ENCODE measurements at regions not wholly inside any gene's neighbourhood (a gene's known extent, or its start where the extent isn't known, plus 50 kb on each side); places are given as distances from the start of the nearest gene placed in this dataset.

DNA sequence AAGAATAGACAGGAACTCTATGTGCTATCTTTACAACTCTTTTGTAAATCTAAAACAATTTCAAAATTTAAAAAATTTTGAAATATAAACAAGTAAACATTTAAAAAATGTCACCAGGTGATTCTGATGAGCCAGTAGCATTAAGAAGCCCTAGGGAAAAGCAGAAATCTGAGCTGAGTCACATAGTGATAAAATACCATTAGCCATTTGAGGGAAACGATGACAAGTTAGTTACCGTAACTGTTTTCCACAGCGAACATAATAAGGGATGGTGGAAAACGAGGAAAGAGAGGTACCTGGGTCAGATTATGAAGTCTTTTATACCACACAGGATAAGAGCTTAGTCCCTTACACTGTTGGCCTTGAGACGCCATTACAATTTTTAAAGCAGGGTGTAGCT lies 55.5 kb downstream of the PRR15 start:
- H3K36me3 ChIP-seq = no peaks in the 10 kb centered on the region
- H3K4me3 ChIP-seq = no peak overlapping the region
- H3K27me3 ChIP-seq (replicated peaks; ENCODE audit: insufficient read depth) = no peaks in the 10 kb centered on the region
- 94% methylated on average over 5 of the region's 5 CpGs for WGBS
- H3K4me1 ChIP-seq (replicated peaks) = no peaks in the 10 kb centered on the region
- H3K27ac ChIP-seq = no peak overlapping the region
- no peak for DNase-seq (ENCODE audit: low spot score)
- H3K9me3 ChIP-seq = no peaks in the 10 kb centered on the region
- intact Hi-C loops (cut with DNase I) = no loop called here
- no peak for TF ChIP-seq POLR2A (IDR thresholded peaks at IDR 0.05)
- TF ChIP-seq, protein P1, sequence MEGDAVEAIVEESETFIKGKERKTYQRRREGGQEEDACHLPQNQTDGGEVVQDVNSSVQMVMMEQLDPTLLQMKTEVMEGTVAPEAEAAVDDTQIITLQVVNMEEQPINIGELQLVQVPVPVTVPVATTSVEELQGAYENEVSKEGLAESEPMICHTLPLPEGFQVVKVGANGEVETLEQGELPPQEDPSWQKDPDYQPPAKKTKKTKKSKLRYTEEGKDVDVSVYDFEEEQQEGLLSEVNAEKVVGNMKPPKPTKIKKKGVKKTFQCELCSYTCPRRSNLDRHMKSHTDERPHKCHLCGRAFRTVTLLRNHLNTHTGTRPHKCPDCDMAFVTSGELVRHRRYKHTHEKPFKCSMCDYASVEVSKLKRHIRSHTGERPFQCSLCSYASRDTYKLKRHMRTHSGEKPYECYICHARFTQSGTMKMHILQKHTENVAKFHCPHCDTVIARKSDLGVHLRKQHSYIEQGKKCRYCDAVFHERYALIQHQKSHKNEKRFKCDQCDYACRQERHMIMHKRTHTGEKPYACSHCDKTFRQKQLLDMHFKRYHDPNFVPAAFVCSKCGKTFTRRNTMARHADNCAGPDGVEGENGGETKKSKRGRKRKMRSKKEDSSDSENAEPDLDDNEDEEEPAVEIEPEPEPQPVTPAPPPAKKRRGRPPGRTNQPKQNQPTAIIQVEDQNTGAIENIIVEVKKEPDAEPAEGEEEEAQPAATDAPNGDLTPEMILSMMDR (IDR thresholded peaks at IDR 0.05) = no peak
- TF ChIP-seq POLR2AphosphoS5 (IDR thresholded peaks at IDR 0.05) = no peak

DNA sequence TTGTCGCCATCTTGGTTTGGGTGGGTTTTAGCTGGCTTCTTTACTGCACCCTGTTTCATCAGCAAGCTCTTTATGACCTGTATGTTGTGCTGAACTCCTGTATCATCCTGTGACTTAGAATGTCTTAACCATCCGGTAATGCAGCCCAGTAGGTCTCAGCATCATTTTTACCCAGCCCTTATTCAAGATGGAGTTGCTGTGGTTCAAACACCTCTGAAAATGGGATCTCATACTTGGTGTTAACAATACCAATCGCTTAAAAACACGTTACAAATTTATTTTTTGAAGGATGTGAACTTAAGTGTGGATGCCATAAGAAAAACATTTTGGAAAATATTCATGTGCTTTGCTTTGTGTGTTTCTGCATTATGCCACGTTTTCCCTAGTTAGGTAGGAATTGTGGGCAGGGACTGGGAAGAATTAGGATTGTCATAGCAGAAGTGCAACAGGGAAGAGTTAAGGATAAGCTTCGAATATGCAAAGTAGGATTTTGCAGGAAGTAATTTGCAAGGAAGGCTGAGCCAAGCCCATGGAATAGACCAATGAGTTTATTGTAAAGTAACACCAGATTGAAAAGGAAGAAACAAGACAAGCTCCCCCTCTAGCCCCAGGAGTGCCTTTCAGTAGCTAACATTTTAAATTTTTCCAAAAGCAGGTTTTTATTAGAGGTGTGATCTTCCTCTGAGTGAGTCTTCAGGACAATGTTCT lies 56.4 kb downstream of the PRR15 start:
- H3K9me3 ChIP-seq = no peaks in the 10 kb centered on the region
- no peaks in the 10 kb centered on the region for H3K36me3 ChIP-seq
- H3K4me1 ChIP-seq (replicated peaks) = no peaks in the 10 kb centered on the region
- DNase-seq (ENCODE audit: low spot score) = no peak
- H3K4me3 ChIP-seq = no peak overlapping the region
- TF ChIP-seq POLR2A (IDR thresholded peaks at IDR 0.05) = no peak
- TF ChIP-seq POLR2AphosphoS5 (IDR thresholded peaks at IDR 0.05) = no peak
- TF ChIP-seq, protein P1 (IDR thresholded peaks at IDR 0.05) = no peak
- intact Hi-C loops (cut with DNase I) = no loop called here
- WGBS = 74% methylated on average over 6 of the region's 6 CpGs
- H3K27ac ChIP-seq = no peak overlapping the region
- no peaks in the 10 kb centered on the region for H3K27me3 ChIP-seq (replicated peaks; ENCODE audit: insufficient read depth)

DNA sequence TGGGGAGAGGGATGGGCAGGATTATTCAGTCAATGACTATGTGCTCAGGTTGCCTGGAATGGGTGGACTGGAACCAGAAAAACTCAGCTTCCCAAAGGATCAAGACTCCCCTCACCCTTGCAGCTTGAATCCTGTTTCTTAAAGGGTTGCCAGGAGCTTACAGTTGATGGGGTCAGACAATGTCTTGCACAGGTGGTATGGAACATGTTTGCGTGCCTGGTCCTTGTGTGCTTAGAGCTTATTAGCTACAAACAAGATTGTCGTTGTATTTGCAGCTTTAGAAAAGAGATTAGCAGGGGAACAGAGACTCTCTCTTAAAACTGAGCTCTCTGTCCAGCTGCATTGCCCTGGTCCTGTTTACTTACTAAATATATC lies 56.9 kb downstream of the PRR15 start:
- Histone ChIP-seq H3K27me3 (replicated peaks; ENCODE audit: insufficient read depth) (no peaks in the 10 kb centered on the region), H3K36me3 (no peaks in the 10 kb centered on the region), H3K27ac (no peak overlapping the region), H3K4me3 (no peak overlapping the region), H3K4me1 (replicated peaks) (no peaks in the 10 kb centered on the region), H3K9me3 (no peaks in the 10 kb centered on the region)
- 69% methylated on average over 2 of the region's 2 CpGs for WGBS
- TF ChIP-seq POLR2AphosphoS5 (IDR thresholded peaks at IDR 0.05) = no peak
- no peak for TF ChIP-seq POLR2A (IDR thresholded peaks at IDR 0.05)
- TF ChIP-seq, protein P1 (IDR thresholded peaks at IDR 0.05) = no peak
- intact Hi-C loops (cut with DNase I) = no loop called here
- no peak for DNase-seq (ENCODE audit: low spot score)

DNA sequence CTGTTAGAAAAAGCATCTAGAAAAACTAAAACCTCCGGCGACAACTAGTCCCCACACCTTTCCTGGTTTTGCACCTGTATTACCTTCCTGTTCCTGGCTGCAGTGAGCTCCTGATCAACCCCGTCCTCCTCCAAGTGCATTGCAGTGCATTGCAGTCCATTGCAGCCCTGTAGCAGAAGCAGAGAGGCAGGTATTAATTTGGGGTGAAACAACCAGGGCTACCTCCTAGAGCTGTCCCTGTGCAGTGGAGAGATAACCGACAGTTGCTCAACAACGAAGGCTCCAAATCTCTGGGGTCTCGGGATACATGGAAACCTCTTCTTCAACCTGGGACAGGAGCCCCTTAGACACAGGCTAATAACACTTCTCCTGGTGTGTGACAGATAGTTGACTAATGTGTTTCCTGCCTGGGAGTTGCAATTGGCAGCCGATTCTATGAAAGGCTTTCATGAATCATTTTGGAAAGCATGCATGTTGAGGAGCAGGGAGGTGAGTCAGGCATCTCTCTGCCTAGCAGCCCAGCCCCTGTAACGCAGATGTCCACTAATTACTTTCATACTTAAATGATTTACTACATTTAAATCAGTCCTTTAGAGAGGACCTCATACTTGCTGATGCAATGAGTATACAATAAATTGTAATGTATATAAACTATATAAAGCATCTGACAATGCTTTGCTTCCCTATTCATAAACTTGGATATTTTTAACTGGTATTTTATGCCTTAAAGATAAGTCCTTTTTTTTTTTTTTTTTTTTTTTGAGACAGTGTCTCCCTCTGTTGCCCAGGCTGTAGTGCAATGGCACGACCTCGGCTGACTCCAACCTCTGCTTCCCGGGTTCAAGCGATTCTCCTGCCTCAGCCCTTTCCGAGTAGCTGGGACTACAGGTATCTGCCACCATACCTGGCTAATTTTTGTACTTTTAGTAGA lies 59.0 kb downstream of the PRR15 start:
- Histone ChIP-seq H3K4me3 (no peak overlapping the region), H3K36me3 (no peaks in the 10 kb centered on the region), H3K4me1 (replicated peaks) (no peaks in the 10 kb centered on the region), H3K27ac (no peak overlapping the region), H3K9me3 (no peaks in the 10 kb centered on the region), H3K27me3 (replicated peaks; ENCODE audit: insufficient read depth) (no peaks in the 10 kb centered on the region)
- intact Hi-C loops (cut with DNase I) = no loop called here
- TF ChIP-seq, protein P1 (IDR thresholded peaks at IDR 0.05) = no peak
- TF ChIP-seq POLR2A (IDR thresholded peaks at IDR 0.05) = no peak
- no peak for TF ChIP-seq POLR2AphosphoS5 (IDR thresholded peaks at IDR 0.05)
- WGBS = 80% methylated on average over 13 of the region's 13 CpGs
- DNase-seq (ENCODE audit: low spot score) = no peak

Data from prostate gland (tissue), 2 donors.